ENCODE measurements at regions not wholly inside any gene's neighbourhood (a gene's known extent, or its start where the extent isn't known, plus 50 kb on each side); places are given as distances from the start of the nearest gene placed in this dataset.

DNA sequence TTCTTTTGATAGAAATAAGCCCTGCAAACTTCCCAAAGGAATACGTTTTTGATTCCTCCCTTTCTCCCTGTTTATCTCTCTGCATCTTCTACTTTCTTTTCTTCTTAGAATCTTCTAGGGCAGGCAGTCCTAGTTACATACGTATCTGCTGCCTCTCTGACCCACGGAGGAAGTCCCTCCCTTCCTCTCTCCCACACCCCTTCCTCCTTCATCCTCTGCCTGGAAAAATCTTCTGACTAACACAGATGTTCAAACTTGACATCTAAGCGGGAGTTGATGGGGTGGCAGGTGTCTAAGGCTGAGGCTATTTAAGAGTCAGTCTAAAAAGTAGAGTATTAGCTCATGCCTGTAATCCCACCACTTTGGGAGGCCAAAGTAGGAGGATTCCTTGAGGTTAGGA, 88.6 kb downstream of the MAP1LC3B2 start:
- ChIA-PET CTCF (no interaction called here), POLR2A (ENCODE audit: unreplicated experiment) (no interaction called here)
- H3K27ac ChIP-seq (ENCODE audit: low read length), result no peak overlapping the region

DNA sequence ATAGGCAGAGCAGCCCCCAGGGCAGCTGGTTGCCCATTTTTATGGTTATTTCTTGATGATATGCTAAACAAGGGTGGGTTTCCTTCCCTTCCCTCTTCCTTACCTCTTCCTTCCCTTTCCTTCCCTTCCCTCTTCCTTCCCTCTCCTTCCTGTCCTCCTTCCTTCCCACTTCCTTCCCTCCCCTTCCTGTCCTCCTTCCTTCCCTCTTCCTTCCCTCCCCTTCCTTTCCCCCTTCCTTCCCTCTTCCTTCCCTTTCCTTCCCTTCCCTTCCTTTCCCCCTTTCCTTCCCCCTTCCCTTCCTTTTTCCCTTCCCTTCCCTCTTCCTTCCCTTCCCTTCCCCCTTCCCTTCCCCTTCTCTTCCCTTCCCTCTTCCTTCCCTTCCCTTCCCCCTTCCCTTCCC, 87.7 kb downstream of the MAP1LC3B2 start:
- POLR2A ChIA-PET (ENCODE audit: unreplicated experiment), result no interaction called here
- TF ChIP-seq EZH2phosphoT487 (IDR thresholded peaks at IDR 0.05; ENCODE audit: borderline replicate concordance, low read length) (no peak), EZH2 (IDR thresholded peaks at IDR 0.05; ENCODE audit: low read length, unreplicated experiment) (no peak)
- TF ChIP-seq, protein P1, sequence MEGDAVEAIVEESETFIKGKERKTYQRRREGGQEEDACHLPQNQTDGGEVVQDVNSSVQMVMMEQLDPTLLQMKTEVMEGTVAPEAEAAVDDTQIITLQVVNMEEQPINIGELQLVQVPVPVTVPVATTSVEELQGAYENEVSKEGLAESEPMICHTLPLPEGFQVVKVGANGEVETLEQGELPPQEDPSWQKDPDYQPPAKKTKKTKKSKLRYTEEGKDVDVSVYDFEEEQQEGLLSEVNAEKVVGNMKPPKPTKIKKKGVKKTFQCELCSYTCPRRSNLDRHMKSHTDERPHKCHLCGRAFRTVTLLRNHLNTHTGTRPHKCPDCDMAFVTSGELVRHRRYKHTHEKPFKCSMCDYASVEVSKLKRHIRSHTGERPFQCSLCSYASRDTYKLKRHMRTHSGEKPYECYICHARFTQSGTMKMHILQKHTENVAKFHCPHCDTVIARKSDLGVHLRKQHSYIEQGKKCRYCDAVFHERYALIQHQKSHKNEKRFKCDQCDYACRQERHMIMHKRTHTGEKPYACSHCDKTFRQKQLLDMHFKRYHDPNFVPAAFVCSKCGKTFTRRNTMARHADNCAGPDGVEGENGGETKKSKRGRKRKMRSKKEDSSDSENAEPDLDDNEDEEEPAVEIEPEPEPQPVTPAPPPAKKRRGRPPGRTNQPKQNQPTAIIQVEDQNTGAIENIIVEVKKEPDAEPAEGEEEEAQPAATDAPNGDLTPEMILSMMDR (conservative IDR thresholded peaks at IDR 0.05; ENCODE audit: low read depth, low read length), result no peak
- no peaks in the 10 kb centered on the region for H3F3A ChIP-seq (ENCODE audit: low read length, unreplicated experiment)
- H4K20me1 ChIP-seq (ENCODE audit: low read length), result no peaks in the 10 kb centered on the region
- no TSS peak for BruUV-seq (replicated peaks)
- H3K4me1 ChIP-seq (ENCODE audit: insufficient read depth, low read length), result no peaks in the 10 kb centered on the region
- ATAC-seq (no peak), DNase-seq (no peak)
- H3K27ac ChIP-seq (ENCODE audit: low read length), result no peak overlapping the region
- no peaks in the 10 kb centered on the region for H3K9me2 ChIP-seq (replicated peaks; ENCODE audit: low read length)
- H2AFZ ChIP-seq (ENCODE audit: low read length), result no peak overlapping the region
- no peak overlapping the region for H3K9ac ChIP-seq (ENCODE audit: low read length)
- H3K9me3 ChIP-seq (ENCODE audit: low read length), result no peaks in the 10 kb centered on the region
- H3K4me3 ChIP-seq (ENCODE audit: low read length), result no peak overlapping the region
- H3K27me3 ChIP-seq (ENCODE audit: low read length), result no peaks in the 10 kb centered on the region; the same call in 1 of the 2 replicates
- H3K79me2 ChIP-seq (ENCODE audit: low read length), result no peaks in the 10 kb centered on the region
- intact Hi-C loops (cut with micrococcal nuclease), result no loop called here
- no peaks in the 10 kb centered on the region for H3K36me3 ChIP-seq (ENCODE audit: low read depth, low read length)
- H3K4me2 ChIP-seq (ENCODE audit: low read length), result no peak overlapping the region
- CTCF ChIA-PET, result no interaction called here

More for the DNA sequence above, 88.6 kb downstream of the MAP1LC3B2 start:
- no peaks in the 10 kb centered on the region for H3F3A ChIP-seq (ENCODE audit: low read length, unreplicated experiment)
- no peak for ATAC-seq
- no peaks in the 10 kb centered on the region for H3K36me3 ChIP-seq (ENCODE audit: low read depth, low read length)
- H3K79me2 ChIP-seq (ENCODE audit: low read length), result no peaks in the 10 kb centered on the region
- TF ChIP-seq EZH2phosphoT487 (IDR thresholded peaks at IDR 0.05; ENCODE audit: borderline replicate concordance, low read length) (no peak), EZH2 (IDR thresholded peaks at IDR 0.05; ENCODE audit: low read length, unreplicated experiment) (no peak)
- TF ChIP-seq, protein P1 (conservative IDR thresholded peaks at IDR 0.05; ENCODE audit: low read depth, low read length), result no peak
- intact Hi-C loops (cut with micrococcal nuclease), result no loop called here
- H4K20me1 ChIP-seq (ENCODE audit: low read length), result no peaks in the 10 kb centered on the region
- no peak overlapping the region for H3K4me2 ChIP-seq (ENCODE audit: low read length)
- no peaks in the 10 kb centered on the region for H3K4me1 ChIP-seq (ENCODE audit: insufficient read depth, low read length)
- H2AFZ ChIP-seq (ENCODE audit: low read length), result no peak overlapping the region
- H3K9ac ChIP-seq (ENCODE audit: low read length), result no peak overlapping the region
- no peak overlapping the region for H3K4me3 ChIP-seq (ENCODE audit: low read length)
- no peaks in the 10 kb centered on the region; the same call in 1 of the 2 replicates for H3K27me3 ChIP-seq (ENCODE audit: low read length)
- BruUV-seq (replicated peaks), result no TSS peak
- H3K9me2 ChIP-seq (replicated peaks; ENCODE audit: low read length), result no peaks in the 10 kb centered on the region
- DNase-seq, result no peak
- H3K9me3 ChIP-seq (ENCODE audit: low read length), result no peaks in the 10 kb centered on the region

DNA sequence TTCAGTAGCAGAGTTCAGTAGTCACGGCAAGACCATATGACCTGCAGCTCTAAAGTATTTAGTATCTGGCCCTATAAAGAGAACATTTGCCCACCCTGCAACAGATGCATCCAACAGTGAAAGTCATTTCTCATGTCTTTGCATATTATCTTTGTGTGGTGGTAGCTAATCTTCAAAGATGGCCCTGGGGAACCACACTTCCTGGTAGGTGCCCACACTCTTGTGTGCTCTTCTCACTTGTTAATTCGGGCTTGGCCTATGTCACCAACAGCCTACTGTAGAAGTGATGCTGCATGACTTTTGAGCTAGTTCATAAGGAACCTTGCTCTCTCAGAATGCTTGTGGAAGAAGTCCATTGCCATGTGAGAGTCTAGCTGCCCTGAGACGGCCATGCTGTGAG, 85.6 kb downstream of the MAP1LC3B2 start:
- ChIA-PET POLR2A (ENCODE audit: unreplicated experiment) (no interaction called here), CTCF (no interaction called here)
- no peak overlapping the region for H2AFZ ChIP-seq (ENCODE audit: low read length)
- H3F3A ChIP-seq (ENCODE audit: low read length, unreplicated experiment), result no peaks in the 10 kb centered on the region
- no peaks in the 10 kb centered on the region for H3K9me3 ChIP-seq (ENCODE audit: low read length)
- no peak overlapping the region for H3K4me3 ChIP-seq (ENCODE audit: low read length)
- no peaks in the 10 kb centered on the region for H3K9me2 ChIP-seq (replicated peaks; ENCODE audit: low read length)
- no peaks in the 10 kb centered on the region for H3K79me2 ChIP-seq (ENCODE audit: low read length)
- no peaks in the 10 kb centered on the region for H4K20me1 ChIP-seq (ENCODE audit: low read length)
- no peak overlapping the region for H3K9ac ChIP-seq (ENCODE audit: low read length)
- intact Hi-C loops (cut with micrococcal nuclease), result no loop called here
- ATAC-seq, result no peak
- H3K27ac ChIP-seq (ENCODE audit: low read length), result no peak overlapping the region
- H3K4me1 ChIP-seq (ENCODE audit: insufficient read depth, low read length), result no peaks in the 10 kb centered on the region
- H3K27me3 ChIP-seq (ENCODE audit: low read length), result no peaks in the 10 kb centered on the region; the same call in 1 of the 2 replicates
- TF ChIP-seq EZH2 (IDR thresholded peaks at IDR 0.05; ENCODE audit: low read length, unreplicated experiment) (no peak), EZH2phosphoT487 (IDR thresholded peaks at IDR 0.05; ENCODE audit: borderline replicate concordance, low read length) (no peak)
- H3K4me2 ChIP-seq (ENCODE audit: low read length), result no peak overlapping the region
- H3K36me3 ChIP-seq (ENCODE audit: low read depth, low read length), result no peaks in the 10 kb centered on the region
- BruUV-seq (replicated peaks), result no TSS peak
- DNase-seq, result no peak

Measured in PC-3 (cell line).